Heart left ventricle (tissue), 16 donors: ENCODE measurements at regions not wholly inside any gene's neighbourhood (a gene's known extent, or its start where the extent isn't known, plus 50 kb on each side); places are given as distances from the start of the nearest gene placed in this dataset.
"Not testable (repeated sequence)": the region's sequence is repeated elsewhere in the genome, so short reads cannot be mapped to it uniquely, and the experiment has no call there.

Experiments used
- ATAC-seq, 4 donors: fragments of 200-7000 bp; cut with Tn5 transposase; one replicate each; pipeline ENCODE4 v1.9.1; 2020 to 2022; ENCODE audit warnings: moderate library complexity in 4 of 4, mild to moderate bottlenecking in 3 of 4, moderate number of reproducible peaks in 1 of 4
- DNase-seq, 5 donors: peaks; one replicate each; pipeline ENCODE4 v3.0.0-alpha.2; 2020
- H3K27ac ChIP-seq, 12 donors: fragments of 200-600 bp; sonication (generic) in 4 of 12; one replicate each; pipeline versions ENCODE4 v1.5.0 to v1.8.0; 2016 to 2022; ENCODE audit warnings: mild to moderate bottlenecking in 2 of 12
- H3K27me3 ChIP-seq, 9 donors: fragments of 200-600 bp; sonication (generic) in 2 of 9; one replicate each; pipeline versions ENCODE4 v1.5.1 to v1.8.0; 2016 to 2022; ENCODE audit warnings: mild to moderate bottlenecking in 3 of 9
- H3K36me3 ChIP-seq, 9 donors: fragments of 200-600 bp; sonication (generic) in 2 of 9; one replicate each; pipeline versions ENCODE4 v1.5.0 to v1.8.0; 2018 to 2022; ENCODE audit warnings: mild to moderate bottlenecking in 2 of 9
- H3K4me1 ChIP-seq, 12 donors: fragments of 200-600 bp; sonication (generic) in 4 of 12; one replicate each; pipeline versions ENCODE4 v1.5.0 to v1.8.0; 2016 to 2022; ENCODE audit warnings: mild to moderate bottlenecking in 3 of 12
- H3K4me3 ChIP-seq, 12 donors: fragments of 200-600 bp; sonication (generic) in 4 of 12; one replicate each; pipeline versions ENCODE4 v1.5.0 to v1.8.0; 2017 to 2022; ENCODE audit warnings: mild to moderate bottlenecking in 9 of 12, moderate library complexity in 4 of 12
- H3K9me3 ChIP-seq, 12 donors: fragments of 200-600 bp; sonication (generic) in 4 of 12; one replicate each; pipeline versions ENCODE4 v1.5.0 to v1.8.0; 2016 to 2022; ENCODE audit warnings: mild to moderate bottlenecking in 1 of 12
- POLR2A ChIP-seq, 2 donors: fragments of 450-650 bp; IDR thresholded peaks; one replicate each; pipeline ENCODE4 v1.6.1; 2017; ENCODE audit warnings: antibody characterized with exemption in 2 of 2, mild to moderate bottlenecking in 2 of 2, moderate library complexity in 2 of 2
- WGBS, 4 donors: extraction: QIAGEN DNeasy Blood & Tissue Kit in 2 of 4; methylation state at CpG; one replicate each; pipeline versions ENCODE4 v1.1.5 to v1.1.7; 2013 to 2018; 5-methylcytosine and 5-hydroxymethylcytosine counted together
- intact Hi-C, 10 donors: fragments of 100-400 bp; cut with DNase I; formaldehyde crosslinking; loops; one replicate each; pipeline versions ENCODE4 v1.11.1 to v1.14.2; 2022
- TF ChIP-seq, protein P1 (sequence below), 12 donors: fragments of 200-600 bp; sonication (generic) in 4 of 12; IDR thresholded peaks; one replicate each; pipeline versions ENCODE4 v1.5.0 to v1.8.0; 2018 to 2022; ENCODE audit warnings: antibody characterized with exemption in 12 of 12, mild to moderate bottlenecking in 5 of 12
- donor health status: ischemic (EF 13 %, LVEDD 7.1; RV severe dilation, severe dysfunction).
- donor health status: healthy with polysubstance abuse.
- donor health status: DM: no; HTN: yes; CAD: no.
- donor health status: DM: no; HTN: no; CAD: no.
- donor health status: ischemic (EF 25% LVEDD 6.9; RV normal size, moderate dysfunction).
- donor health status: ischemic (EF 25% LVEDD 5.7; RV mildly dilated, moderate dysfunction).
- donor health status: healthy.
- donor health status: DM: yes; HTN: yes; CAD: no.
- donor health status: ischemic (EF 35%, LVEDD 5.7; RV mildly dilated, moderate dysfunction).
- donor health status: nonischemic (EF 11% LVEDD 7.7; RV severe dilation, severe dysfunction).
- donor health status: DM: yes; HTN: yes; CAD: no.
- donor health status: PGD.
- donor health status: ischemic (EF 29% LVEDD 5.4; RV normal size, mild dysfunction).
- donor health status: nonischemic (EF 23%, LVEDD 6.1; RV moderate dilation, normal function).

DNA sequence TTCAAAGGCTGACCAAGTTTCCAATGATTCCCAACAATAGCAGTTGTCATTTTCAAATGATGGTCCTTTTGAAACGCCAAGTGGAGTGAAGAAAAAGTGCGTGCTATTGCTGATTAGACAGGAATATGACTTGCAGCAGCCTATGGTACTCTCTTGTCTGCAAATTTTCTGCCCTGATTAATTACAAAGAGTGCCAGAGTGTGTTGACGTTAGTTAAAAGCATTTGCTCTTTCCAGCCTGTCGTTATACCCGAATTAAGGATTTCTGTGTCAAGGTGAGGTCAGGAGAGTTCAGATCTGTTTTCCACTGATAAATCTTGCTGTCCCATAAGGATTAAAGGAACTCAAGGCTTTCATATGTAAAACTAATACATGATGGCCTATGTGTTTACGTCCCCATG lies 75.0 kb upstream of the ADAMTS18 start:
- no peak for ATAC-seq
- no peaks in the 10 kb centered on the region for H3K4me1 ChIP-seq
- no peaks in the 10 kb centered on the region for H3K36me3 ChIP-seq
- H3K27ac ChIP-seq = no peak overlapping the region
- no peak overlapping the region for H3K4me3 ChIP-seq
- WGBS, 4 donors = 35 to 39% (median 36%) methylated on average over 6 of the region's 6 CpGs
- intact Hi-C loops = no loop called here
- H3K27me3 ChIP-seq = peaks cover 0 to 2% (median 0%) of the 10 kb centered on the region in 9 donors
- no peak for DNase-seq
- TF ChIP-seq POLR2A (IDR thresholded peaks at IDR 0.05) = no peak
- TF ChIP-seq, protein P1, sequence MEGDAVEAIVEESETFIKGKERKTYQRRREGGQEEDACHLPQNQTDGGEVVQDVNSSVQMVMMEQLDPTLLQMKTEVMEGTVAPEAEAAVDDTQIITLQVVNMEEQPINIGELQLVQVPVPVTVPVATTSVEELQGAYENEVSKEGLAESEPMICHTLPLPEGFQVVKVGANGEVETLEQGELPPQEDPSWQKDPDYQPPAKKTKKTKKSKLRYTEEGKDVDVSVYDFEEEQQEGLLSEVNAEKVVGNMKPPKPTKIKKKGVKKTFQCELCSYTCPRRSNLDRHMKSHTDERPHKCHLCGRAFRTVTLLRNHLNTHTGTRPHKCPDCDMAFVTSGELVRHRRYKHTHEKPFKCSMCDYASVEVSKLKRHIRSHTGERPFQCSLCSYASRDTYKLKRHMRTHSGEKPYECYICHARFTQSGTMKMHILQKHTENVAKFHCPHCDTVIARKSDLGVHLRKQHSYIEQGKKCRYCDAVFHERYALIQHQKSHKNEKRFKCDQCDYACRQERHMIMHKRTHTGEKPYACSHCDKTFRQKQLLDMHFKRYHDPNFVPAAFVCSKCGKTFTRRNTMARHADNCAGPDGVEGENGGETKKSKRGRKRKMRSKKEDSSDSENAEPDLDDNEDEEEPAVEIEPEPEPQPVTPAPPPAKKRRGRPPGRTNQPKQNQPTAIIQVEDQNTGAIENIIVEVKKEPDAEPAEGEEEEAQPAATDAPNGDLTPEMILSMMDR (IDR thresholded peaks at IDR 0.05) = no peak
- H3K9me3 ChIP-seq = no peaks in the 10 kb centered on the region

DNA sequence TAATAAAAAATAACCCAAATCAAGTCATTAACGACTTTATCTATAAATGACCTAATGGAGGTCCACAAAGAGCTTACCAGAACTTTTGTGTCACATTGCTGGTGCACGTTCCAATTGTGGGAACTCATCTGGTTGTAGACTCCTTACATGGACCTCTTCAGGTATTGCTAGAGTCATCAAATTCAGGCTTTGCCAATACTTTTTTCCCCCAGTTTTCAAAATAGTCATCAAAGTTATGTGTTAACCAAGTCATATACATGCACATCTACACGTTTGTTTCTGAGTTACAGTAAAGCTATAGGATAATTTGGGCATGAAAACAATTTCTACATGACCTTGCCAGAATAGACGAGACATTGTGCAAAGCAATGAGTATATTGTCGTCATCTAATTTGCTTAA lies 76.2 kb upstream of the ADAMTS18 start:
- no peaks in the 10 kb centered on the region for H3K4me1 ChIP-seq
- DNase-seq = no peak
- H3K9me3 ChIP-seq = no peaks in the 10 kb centered on the region
- peaks cover 0 to 2% (median 0%) of the 10 kb centered on the region in 9 donors for H3K27me3 ChIP-seq
- TF ChIP-seq, protein P1 (IDR thresholded peaks at IDR 0.05) = no peak
- TF ChIP-seq POLR2A (IDR thresholded peaks at IDR 0.05) = no peak
- no peak for ATAC-seq
- no peak overlapping the region for H3K4me3 ChIP-seq
- H3K27ac ChIP-seq = no peak overlapping the region
- 70 to 79% (median 71%) methylated on average over 5 of the region's 5 CpGs for WGBS, 4 donors
- intact Hi-C loops = no loop called here
- no peaks in the 10 kb centered on the region for H3K36me3 ChIP-seq

DNA sequence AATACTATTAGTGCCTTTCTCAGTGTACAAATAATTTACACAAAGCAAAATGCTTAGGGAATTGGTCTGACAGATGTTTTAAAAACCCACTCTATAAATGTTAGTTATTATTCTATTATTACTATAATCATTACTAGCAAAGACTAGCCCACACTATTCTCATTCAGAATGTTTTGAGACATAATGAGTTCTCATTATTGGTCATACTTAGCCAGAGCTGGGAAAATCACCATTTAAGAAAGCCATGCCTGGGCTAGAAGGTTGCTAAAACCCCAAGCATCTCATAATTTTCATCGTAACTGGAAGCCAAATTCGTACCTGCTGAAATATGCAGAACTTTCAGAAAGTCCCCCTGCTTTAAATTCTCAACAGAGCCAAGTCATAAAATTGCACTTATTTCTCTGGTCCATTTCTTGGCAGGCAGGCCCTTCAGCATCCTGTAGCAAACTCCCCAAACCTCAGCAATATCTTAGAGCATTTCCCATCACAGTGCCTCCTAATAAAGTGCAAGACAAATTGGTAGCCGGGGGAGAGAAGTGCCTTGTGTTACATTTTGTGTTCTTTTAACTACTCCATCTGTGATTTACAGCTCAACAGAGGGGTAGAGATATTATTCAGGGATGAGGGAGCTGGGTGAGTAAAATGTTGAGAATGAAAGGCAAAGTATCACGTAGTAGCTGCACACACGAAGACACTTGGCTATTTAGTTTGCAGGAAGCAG lies 79.8 kb upstream of the ADAMTS18 start:
- H3K9me3 ChIP-seq = no peaks in the 10 kb centered on the region
- no peaks in the 10 kb centered on the region for H3K36me3 ChIP-seq
- H3K27me3 ChIP-seq = no peaks in the 10 kb centered on the region
- H3K4me3 ChIP-seq = no peak overlapping the region
- WGBS, 4 donors = 82 to 87% (median 84%) methylated on average over 5 of the region's 5 CpGs
- DNase-seq (no peak), ATAC-seq (no peak)
- intact Hi-C loops = no loop called here
- no peaks in the 10 kb centered on the region for H3K4me1 ChIP-seq
- TF ChIP-seq POLR2A (IDR thresholded peaks at IDR 0.05) = no peak
- TF ChIP-seq, protein P1 (IDR thresholded peaks at IDR 0.05) = no peak
- no peak overlapping the region for H3K27ac ChIP-seq

DNA sequence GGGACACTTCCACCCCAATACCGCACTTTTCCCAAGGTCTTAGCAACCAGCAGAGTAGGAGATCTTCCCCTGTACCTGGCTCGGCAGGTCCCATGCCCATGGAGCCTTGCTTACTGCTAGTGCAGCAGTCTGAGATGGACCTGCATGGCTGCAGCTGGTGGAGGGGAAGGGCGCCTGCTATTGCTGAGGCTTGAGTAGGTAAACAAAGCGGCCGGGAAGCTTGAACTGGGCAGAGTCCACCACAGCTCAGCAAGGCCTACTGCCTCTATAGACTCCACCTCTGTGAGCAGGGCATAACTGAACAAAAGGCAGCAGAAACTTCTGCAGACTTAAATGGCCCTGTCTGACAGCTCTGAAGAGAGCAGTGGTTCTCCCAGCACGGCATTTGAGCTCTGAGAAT lies 90.4 kb upstream of the ADAMTS18 start:
- DNase-seq, intact Hi-C loops, H3K27ac ChIP-seq, H3K27me3 ChIP-seq, H3K4me1 ChIP-seq, H3K36me3 ChIP-seq, ATAC-seq, H3K4me3 ChIP-seq: not testable (repeated sequence)
- 65 to 82% (median 81%) methylated on average over 4 to 6 of the region's 6 CpGs for WGBS, 4 donors
- H3K9me3 ChIP-seq = peaks cover 0 to 15% (median 0%) of the 10 kb centered on the region in 12 donors

DNA sequence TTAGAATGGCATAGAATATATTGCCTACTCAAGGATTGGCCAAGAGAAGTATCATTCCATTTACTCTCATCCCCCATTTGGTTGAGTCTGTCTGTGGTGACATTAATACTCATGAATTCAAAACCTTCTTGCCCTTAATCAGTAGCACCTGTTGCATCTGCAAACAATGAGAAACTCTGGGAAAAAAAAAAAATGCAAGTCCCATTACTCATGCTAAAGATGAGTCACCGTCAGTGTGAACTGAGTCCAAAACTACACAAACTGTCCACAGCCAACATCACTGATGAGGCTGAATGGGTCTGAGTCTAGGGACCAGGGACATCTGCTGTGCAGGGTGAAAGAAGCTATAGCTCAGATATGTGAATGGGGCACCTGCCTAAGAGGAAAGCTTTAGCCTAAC lies 96.9 kb upstream of the ADAMTS18 start:
- H3K27ac ChIP-seq = no peak overlapping the region
- peaks cover 0 to 4% (median 0%) of the 10 kb centered on the region in 12 donors for H3K9me3 ChIP-seq
- WGBS, 4 donors = 65 to 75% (median 69%) methylated on average over 1 of the region's 1 CpG
- no peaks in the 10 kb centered on the region for H3K4me1 ChIP-seq
- intact Hi-C loops = no loop called here
- DNase-seq (no peak), ATAC-seq (no peak)
- H3K27me3 ChIP-seq = no peaks in the 10 kb centered on the region
- TF ChIP-seq POLR2A (IDR thresholded peaks at IDR 0.05) = no peak
- TF ChIP-seq, protein P1 (IDR thresholded peaks at IDR 0.05) = no peak
- no peak overlapping the region for H3K4me3 ChIP-seq
- H3K36me3 ChIP-seq = no peaks in the 10 kb centered on the region
